ENCODE measurements at regions not wholly inside any gene's neighbourhood (a gene's known extent, or its start where the extent isn't known, plus 50 kb on each side); places are given as distances from the start of the nearest gene placed in this dataset.

- intact Hi-C loops (cut with DNase I): no loop called here
- Histone ChIP-seq H3K36me3 (no peaks in the 10 kb centered on the region), H3K9me3 (no peaks in the 10 kb centered on the region), H3K27me3 (no peaks in the 10 kb centered on the region), H3K27ac (no peak overlapping the region), H3K4me3 (no peak overlapping the region), H3K4me1 (peaks cover 0 to 22% (median 0%) of the 10 kb centered on the region in 3 donors)
- WGBS, 2 donors: 30 to 32% methylated on average over 4 of the region's 4 CpGs
- DNase-seq: no peak
- no peak for TF ChIP-seq POLR2A (IDR thresholded peaks at IDR 0.05)
- TF ChIP-seq CTCF (IDR thresholded peaks at IDR 0.05): no peak
These were observed 184.1 kb upstream of the LRRC3B start for GRCh38 chr3:26438325-26438940.

- no peak overlapping the region for H3K4me3 ChIP-seq
- H3K36me3 ChIP-seq: no peaks in the 10 kb centered on the region
- intact Hi-C loops (cut with DNase I): no loop called here
- H3K9me3 ChIP-seq: no peaks in the 10 kb centered on the region
- peaks cover 0 to 22% (median 0%) of the 10 kb centered on the region in 3 donors for H3K4me1 ChIP-seq
- TF ChIP-seq POLR2A (IDR thresholded peaks at IDR 0.05) (no peak), CTCF (IDR thresholded peaks at IDR 0.05) (no peak)
- H3K27ac ChIP-seq: no peak overlapping the region
- DNase-seq: no peak
- WGBS, 2 donors: 53 to 73% methylated on average over 6 of the region's 6 CpGs
- no peaks in the 10 kb centered on the region for H3K27me3 ChIP-seq
These were observed 183.3 kb upstream of the LRRC3B start for GRCh38 chr3:26438981-26439884.

- Histone ChIP-seq H3K9me3 (no peaks in the 10 kb centered on the region), H3K36me3 (no peaks in the 10 kb centered on the region), H3K27me3 (no peaks in the 10 kb centered on the region), H3K4me3 (no peak overlapping the region), H3K4me1 (no peaks in the 10 kb centered on the region), H3K27ac (no peak overlapping the region)
- TF ChIP-seq CTCF (IDR thresholded peaks at IDR 0.05): no peak
- no peak for TF ChIP-seq POLR2A (IDR thresholded peaks at IDR 0.05)
- DNase-seq: no peak
- intact Hi-C loops (cut with DNase I): no loop called here
- 44 to 54% methylated on average over 3 of the region's 3 CpGs for WGBS, 2 donors
These were observed 172.6 kb upstream of the LRRC3B start for GRCh38 chr3:26449996-26450395.

- intact Hi-C loops (cut with DNase I): no loop called here
- Histone ChIP-seq H3K27ac (no peak overlapping the region), H3K27me3 (no peaks in the 10 kb centered on the region), H3K4me3 (no peak overlapping the region), H3K9me3 (no peaks in the 10 kb centered on the region), H3K4me1 (no peaks in the 10 kb centered on the region), H3K36me3 (no peaks in the 10 kb centered on the region)
- TF ChIP-seq CTCF (IDR thresholded peaks at IDR 0.05): no peak
- TF ChIP-seq POLR2A (IDR thresholded peaks at IDR 0.05): no peak
- 40 to 49% methylated on average over 2 of the region's 2 CpGs for WGBS, 2 donors
- DNase-seq: no peak
These were observed 170.2 kb upstream of the LRRC3B start for GRCh38 chr3:26452363-26452762.

GRCh38 chr3:26460985-26461384 is 161.6 kb upstream of the LRRC3B start:
- no peak for DNase-seq
- intact Hi-C loops (cut with DNase I): no loop called here
- Histone ChIP-seq H3K27me3 (no peaks in the 10 kb centered on the region), H3K9me3 (no peaks in the 10 kb centered on the region), H3K4me1 (no peaks in the 10 kb centered on the region), H3K36me3 (no peaks in the 10 kb centered on the region), H3K4me3 (no peak overlapping the region), H3K27ac (no peak overlapping the region)
- TF ChIP-seq POLR2A (IDR thresholded peaks at IDR 0.05): no peak
- no peak for TF ChIP-seq CTCF (IDR thresholded peaks at IDR 0.05)
- 18 to 29% methylated on average over 3 of the region's 3 CpGs for WGBS, 2 donors
